ENCODE measurements at regions not wholly inside any gene's neighbourhood (a gene's known extent, or its start where the extent isn't known, plus 50 kb on each side); places are given as distances from the start of the nearest gene placed in this dataset.

GRCh38 chr13:85737952-85738351, 61.3 kb downstream of the SLITRK6 start:
- TF ChIP-seq GABPA (IDR thresholded peaks at IDR 0.05; ENCODE audit: low read depth) (no peak), POLR2AphosphoS5 (IDR thresholded peaks at IDR 0.05; ENCODE audit: low read depth) (no peak), CTCF (IDR thresholded peaks at IDR 0.05; ENCODE audit: insufficient read depth, low read length) (no peak), REST (IDR thresholded peaks at IDR 0.05; ENCODE audit: insufficient replicate concordance, low read depth) (no peak)
